Lung (tissue), 11 donors: ENCODE measurements at regions not wholly inside any gene's neighbourhood (a gene's known extent, or its start where the extent isn't known, plus 50 kb on each side); places are given as distances from the start of the nearest gene placed in this dataset.

ENCODE experiments used
- ATAC-seq: fragments of 200-7000 bp; cut with Tn5 transposase; one replicate; pipeline ENCODE4 v1.9.1; 2020; ENCODE audit warnings: moderate number of reproducible peaks; ENCODE audit not compliant: insufficient read depth, low FRiP score
- DNase-seq, 3 donors: peaks; one replicate each; pipeline ENCODE4 v3.0.0-alpha.2; 2013 to 2017
- H3K27ac ChIP-seq, 2 donors: one replicate each; pipeline ENCODE4 v1.5.1; 2013; ENCODE audit warnings: mild to moderate bottlenecking in 2 of 2, moderate library complexity in 2 of 2, control low read depth in 1 of 2, inconsistent platforms in 1 of 2, low read depth in 1 of 2, low read length in 1 of 2
- H3K27me3 ChIP-seq, 3 donors: one replicate each; pipeline ENCODE4 v1.5.1; 2013; ENCODE audit warnings: low read length in 2 of 3; ENCODE audit not compliant: control insufficient read depth in 3 of 3, insufficient read depth in 3 of 3
- H3K36me3 ChIP-seq, 4 donors: one replicate each; pipeline ENCODE4 v1.5.1; 2013; ENCODE audit warnings: low read length in 4 of 4, mild to moderate bottlenecking in 1 of 4, moderate library complexity in 1 of 4; ENCODE audit not compliant: control insufficient read depth in 4 of 4, insufficient read depth in 4 of 4
- H3K4me1 ChIP-seq, 5 donors: one replicate each; pipeline ENCODE4 v1.5.1; 2013; ENCODE audit warnings: low read length in 5 of 5, mild to moderate bottlenecking in 2 of 5, moderate library complexity in 1 of 5; ENCODE audit not compliant: control insufficient read depth in 5 of 5, insufficient read depth in 5 of 5
- H3K4me3 ChIP-seq: one replicate; pipeline ENCODE4 v1.5.1; 2013; ENCODE audit warnings: mild to moderate bottlenecking, control low read depth, moderate library complexity
- H3K9ac ChIP-seq, 2 donors: one replicate each; pipeline ENCODE4 v1.5.1; 2013; ENCODE audit warnings: low read length in 2 of 2, control low read depth in 1 of 2; ENCODE audit not compliant: insufficient read depth in 1 of 2
- H3K9me3 ChIP-seq, 4 donors: one replicate each; pipeline ENCODE4 v1.5.1; 2013; ENCODE audit warnings: low read length in 3 of 4, mild to moderate bottlenecking in 1 of 4, moderate library complexity in 1 of 4; ENCODE audit not compliant: control insufficient read depth in 4 of 4, insufficient read depth in 3 of 4
- CTCF ChIP-seq: IDR thresholded peaks from 2 replicates; pipeline ENCODE4 v1.5.1; 2012; ENCODE audit warnings: mild to moderate bottlenecking; ENCODE audit errors: control extremely low read depth, extremely low read depth
- WGBS, 2 donors: extraction: QIAGEN DNeasy Blood & Tissue Kit; methylation state at CpG; one replicate each; pipeline ENCODE4 v1.1.7; 2013; 5-methylcytosine and 5-hydroxymethylcytosine counted together
- donor health status: control.
- donor health status: control.
- donor health status: Bipolar disorder and iron deficiency.
- donor health status: healthy.
- donor health status: DM: yes; HTN: yes; CAD: no.

GRCh38 chr20:23244156-23244915 lies 106.3 kb upstream of the NXT1 start:
- Histone ChIP-seq H3K36me3 (no peaks in the 10 kb centered on the region), H3K27me3 (no peaks in the 10 kb centered on the region), H3K4me1 (peaks cover 0 to 3% (median 0%) of the 10 kb centered on the region in 5 donors), H3K27ac (no peak overlapping the region), H3K9ac (no peak overlapping the region), H3K9me3 (peaks cover 0 to 5% (median 0%) of the 10 kb centered on the region in 4 donors), H3K4me3 (no peak overlapping the region)
- no peak for TF ChIP-seq CTCF
- no peak for ATAC-seq
- WGBS, 2 donors, result 88 to 92% methylated on average over 20 to 27 of the region's 27 CpGs
- DNase-seq, result no peak

GRCh38 chr20:23243791-23244155 lies 106.8 kb upstream of the NXT1 start:
- no peaks in the 10 kb centered on the region for H3K36me3 ChIP-seq
- TF ChIP-seq CTCF, result no peak
- no peak for DNase-seq
- H3K27me3 ChIP-seq, result no peaks in the 10 kb centered on the region
- peaks cover 0 to 5% (median 0%) of the 10 kb centered on the region in 4 donors for H3K9me3 ChIP-seq
- no peak for ATAC-seq
- H3K4me1 ChIP-seq, result peaks cover 0 to 3% (median 0%) of the 10 kb centered on the region in 5 donors
- no peak overlapping the region for H3K27ac ChIP-seq
- no peak overlapping the region for H3K9ac ChIP-seq
- WGBS, 2 donors, result 92 to 96% methylated on average over 4 of the region's 4 CpGs
- no peak overlapping the region for H3K4me3 ChIP-seq

- DNase-seq (no peak), ATAC-seq (no peak)
- H3K27ac ChIP-seq, result no peak overlapping the region
- WGBS, 2 donors, result 66 to 81% methylated on average over 5 of the region's 5 CpGs
- no peak overlapping the region for H3K4me3 ChIP-seq
- no peak overlapping the region for H3K9ac ChIP-seq
- H3K4me1 ChIP-seq, result peaks cover 0 to 3% (median 0%) of the 10 kb centered on the region in 5 donors
- H3K27me3 ChIP-seq, result no peaks in the 10 kb centered on the region
- H3K9me3 ChIP-seq, result peaks cover 0 to 5% (median 0%) of the 10 kb centered on the region in 4 donors
- H3K36me3 ChIP-seq, result no peaks in the 10 kb centered on the region
- no peak for TF ChIP-seq CTCF
These were observed 107.9 kb upstream of the NXT1 start for GRCh38 chr20:23242556-23243180.
